NCI-H1930 (cell line): ENCODE measurements at regions not wholly inside any gene's neighbourhood (a gene's known extent, or its start where the extent isn't known, plus 50 kb on each side); places are given as distances from the start of the nearest gene placed in this dataset.

Source experiments
- DNase-seq, 2 experiments: peaks; one replicate each; lab custom pipeline; 2025; lab: John Stamatoyannopoulos, UW

DNA sequence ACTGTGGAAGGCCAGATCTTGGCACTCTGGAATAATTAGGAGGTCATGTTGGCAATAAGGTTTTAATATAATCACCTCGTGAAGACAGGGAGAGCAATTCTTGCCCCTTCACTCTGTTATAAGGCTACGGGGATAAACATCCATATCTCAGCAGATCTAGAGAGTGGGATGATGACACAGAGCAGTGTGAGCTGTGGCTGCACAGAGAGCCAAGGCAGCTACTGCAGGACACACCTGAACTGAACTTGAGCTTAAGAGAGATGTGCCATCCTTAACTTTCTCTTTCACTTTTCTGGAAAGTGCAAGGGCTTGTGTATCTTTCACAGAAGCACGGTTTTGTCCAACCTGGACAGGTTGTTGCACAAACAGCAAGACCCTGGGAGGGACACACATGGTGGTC, 174.7 kb downstream of the GATA3 start:
- DNase-seq, result no peak

DNA sequence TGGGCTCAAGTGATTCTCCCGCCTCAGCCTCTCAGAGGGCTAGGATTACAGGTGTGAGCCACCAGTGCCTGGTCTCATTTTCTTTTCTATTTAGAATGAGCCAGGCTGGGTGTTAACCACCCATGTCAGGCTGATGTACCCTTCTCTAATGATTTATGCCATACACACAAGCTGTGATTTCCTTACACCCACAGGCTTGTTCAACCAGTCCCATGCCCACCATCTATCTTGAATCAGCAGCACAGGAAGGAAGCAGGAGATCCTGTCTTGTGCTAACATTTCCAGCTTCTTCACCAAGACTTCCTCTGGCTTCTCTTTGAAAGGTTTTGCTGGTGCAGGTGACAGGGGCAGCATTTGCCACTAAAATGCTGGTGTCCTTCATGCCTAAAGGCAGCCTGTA, 176.4 kb downstream of the GATA3 start:
- DNase-seq, result no peak

DNA sequence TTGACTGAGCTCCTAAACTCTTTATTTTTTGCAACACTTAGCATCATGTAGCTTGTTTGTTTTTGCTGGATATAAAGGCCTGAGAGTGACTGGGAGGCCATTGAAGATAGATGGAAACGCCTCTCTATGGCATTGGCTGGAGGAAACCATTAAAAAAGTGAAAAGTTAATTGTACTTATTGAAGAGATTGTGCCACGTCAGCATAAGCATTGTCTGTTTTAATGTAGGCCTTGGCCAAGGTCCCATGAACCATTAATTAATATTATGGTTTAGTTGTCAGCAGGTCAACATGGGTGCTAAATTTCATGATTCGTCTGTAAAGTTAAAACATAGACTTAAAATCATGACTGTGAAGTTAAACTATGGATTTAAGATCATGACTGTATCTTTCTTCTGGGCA, 178.6 kb downstream of the GATA3 start:
- DNase-seq, result no peak

DNA sequence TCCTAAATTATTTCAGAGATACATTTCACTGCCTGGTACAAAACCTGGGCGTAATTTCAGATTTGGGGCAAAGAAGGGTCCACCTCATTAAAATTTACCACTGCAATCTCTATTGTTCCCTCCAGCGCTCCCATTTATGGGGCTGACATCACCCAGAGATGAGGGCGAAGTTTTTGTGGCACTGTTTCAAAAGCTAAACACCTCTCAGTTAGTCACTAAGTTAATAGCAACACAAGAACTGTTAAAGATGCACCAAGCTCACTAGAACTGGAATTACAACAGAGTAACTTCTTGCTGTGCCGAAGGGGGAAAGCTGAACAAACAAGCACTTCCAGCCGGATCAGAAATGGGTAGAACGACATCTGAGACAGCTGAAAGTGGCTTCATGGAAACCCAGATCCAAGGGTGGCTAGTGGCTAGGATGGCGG, 179.4 kb downstream of the GATA3 start:
- no peak for DNase-seq

DNA sequence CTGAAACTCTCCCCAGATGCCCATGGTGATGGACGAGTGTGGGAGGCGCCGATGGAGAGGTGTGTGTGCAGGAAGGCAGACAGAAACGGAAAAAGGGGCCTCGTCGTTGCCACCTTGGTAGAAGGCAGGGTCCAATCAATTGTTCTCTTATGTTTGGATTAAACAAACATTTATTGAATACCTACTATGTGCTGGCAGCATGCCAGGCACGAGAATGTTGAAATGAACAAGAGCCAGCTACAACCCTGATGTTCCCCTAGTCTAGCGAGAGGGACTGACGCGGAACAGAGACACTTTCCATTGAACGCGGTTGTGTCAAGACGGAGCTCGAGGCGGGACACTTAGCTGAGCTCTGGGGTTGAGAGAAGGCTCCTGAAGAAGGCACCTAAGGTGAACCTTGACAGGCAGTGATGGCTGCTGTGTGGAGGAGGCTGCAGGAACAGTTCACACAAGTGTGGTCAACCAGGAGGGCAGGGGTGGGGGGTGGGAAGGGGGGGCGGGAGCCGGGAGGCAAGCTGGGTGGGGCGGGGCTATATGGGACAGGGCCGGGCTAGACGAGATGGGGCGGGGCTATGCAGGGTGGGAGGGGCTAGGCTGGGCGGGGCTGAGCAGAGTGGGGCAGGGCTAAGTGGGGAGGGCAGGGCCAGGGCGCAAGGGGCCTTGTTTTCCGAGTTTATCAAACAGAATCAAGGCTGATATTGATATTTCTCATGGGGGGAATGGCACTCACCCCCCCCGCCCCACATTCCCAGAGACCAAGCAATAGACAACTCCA, 181.0 kb downstream of the GATA3 start:
- no peak for DNase-seq

DNA sequence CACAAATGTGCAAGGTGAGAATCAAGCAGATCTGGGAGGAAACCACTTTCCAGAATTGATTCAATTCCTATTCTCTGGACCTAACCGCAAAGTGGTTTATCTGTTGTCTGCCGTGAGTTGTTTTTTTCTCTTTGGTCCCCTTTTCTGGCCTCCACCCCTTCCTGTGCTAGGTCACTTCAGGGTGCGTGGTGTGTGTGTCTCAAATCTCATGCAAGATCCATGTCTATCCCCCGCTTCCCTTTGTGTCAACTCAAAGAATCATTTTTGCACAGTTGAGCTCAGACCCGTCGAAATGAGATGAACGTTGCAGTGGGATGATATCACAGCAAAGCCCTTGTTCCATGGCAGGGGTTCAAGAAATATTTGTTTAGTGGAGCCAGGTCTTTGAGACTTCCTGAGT, 184.5 kb downstream of the GATA3 start:
- DNase-seq, result no peak

DNA sequence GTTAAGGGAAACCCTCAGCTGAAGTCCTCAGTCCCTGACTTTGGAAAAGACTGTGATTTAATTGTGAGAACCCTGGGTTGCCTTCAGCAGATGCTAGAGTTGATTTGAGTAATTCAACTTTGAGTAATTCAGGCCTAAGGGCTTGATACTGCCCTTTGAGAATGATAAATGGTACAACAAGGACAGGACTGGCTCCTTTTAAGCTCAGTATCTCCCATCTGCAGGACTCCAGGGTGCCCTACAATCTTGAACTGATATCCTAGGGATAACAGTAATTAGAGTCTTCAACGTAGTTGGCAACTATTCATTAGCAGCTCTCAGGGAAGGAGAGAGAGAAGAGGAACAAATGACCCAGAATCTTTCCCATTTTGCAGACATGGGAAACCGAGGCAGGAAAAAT, 186.4 kb downstream of the GATA3 start:
- DNase-seq, result no peak

DNA sequence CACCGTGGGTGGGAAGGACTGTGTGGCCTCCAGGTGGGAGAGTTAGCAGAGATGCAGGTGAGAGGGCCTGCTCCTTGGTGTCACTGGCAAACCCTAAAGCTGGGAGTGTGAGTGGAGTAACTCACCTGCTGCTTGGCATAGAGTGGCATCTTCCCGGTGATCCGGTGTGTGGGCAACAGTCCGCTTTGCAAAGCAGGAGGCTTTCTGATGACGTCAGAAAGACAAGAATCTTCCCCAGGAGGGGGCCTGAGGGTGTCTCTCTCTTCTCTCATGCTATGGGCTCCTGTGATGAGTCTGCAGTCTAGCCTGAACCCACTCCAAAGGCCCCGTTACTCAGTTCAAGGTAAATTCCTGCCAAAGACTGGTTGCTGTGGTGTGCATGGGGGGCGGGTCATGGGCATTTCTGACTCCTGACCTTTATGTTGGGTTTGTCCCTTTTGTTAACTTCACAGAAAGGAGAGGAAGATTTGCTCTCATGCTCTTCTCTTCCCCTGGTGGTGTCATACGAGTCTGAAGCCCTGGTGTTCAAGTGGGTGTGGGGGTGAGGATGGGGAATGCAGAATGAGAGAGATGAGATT, 187.9 kb downstream of the GATA3 start:
- no peak for DNase-seq

DNA sequence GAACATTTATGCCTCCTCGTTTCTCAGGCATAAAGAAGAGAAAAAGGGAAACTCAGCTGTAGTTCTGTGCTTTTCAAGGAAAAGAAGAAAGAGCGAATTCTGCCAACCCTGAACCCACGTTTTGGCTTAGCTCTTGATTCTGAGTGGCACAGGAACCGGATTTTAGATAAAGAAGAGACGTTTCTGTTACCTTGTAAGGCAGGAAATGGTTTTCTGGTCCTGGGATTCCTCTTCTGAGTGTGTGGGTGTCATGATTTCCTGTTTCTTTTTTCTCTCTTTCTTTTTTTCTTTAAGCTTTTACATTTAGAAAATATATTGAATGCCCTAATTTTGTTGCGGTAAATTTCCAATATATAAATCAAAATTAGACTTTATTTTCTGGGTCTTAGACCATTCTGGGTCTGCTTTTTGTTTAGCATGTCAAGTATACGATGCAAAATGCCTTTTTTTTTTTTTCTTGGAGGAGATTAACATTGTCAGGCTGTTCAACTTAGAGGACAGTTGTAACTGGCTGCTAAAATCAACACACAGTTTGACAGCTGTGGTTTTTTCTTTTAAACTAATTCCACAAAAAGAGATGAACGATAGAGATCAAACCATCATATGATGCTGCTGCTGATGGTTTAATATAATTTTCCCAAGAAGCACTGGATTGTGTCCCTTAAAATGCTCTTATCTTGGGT, 190.8 kb downstream of the GATA3 start:
- no peak for DNase-seq

DNA sequence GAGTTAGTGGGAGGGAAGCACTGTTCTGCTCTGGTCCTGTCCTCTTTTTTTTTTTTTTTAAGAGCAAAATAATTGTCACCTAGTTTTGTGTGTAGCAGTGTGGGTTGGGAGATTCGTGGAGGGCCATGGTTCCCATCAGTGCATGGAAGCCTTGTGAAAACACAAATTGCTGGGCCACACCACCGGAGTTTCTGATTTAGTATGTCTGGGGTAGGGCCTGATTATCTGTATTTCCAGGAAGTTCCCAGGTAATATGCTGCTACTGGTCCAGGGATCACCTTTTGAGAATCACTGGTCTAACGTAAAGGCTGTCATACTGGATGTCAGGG, 191.3 kb downstream of the GATA3 start:
- no peak for DNase-seq

DNA sequence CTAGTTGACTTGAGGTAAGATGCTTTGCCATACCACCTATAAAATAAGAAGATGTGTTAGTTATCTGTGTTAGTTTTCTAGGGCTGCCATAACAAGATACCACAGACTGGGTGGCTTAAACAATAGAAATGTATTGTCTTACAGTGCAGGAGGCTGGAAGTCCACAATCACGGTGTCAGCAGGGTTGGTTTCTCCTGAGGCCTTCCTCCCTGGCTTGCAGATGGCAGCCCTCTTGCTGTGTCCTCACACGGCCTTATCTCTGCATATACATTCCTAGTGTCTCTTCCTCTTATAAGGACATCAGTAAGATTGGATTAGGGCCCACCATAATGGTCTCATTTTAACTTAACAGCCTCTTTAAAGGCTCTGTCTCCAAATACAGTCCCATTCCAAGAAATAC, 192.1 kb downstream of the GATA3 start:
- no peak for DNase-seq

DNA sequence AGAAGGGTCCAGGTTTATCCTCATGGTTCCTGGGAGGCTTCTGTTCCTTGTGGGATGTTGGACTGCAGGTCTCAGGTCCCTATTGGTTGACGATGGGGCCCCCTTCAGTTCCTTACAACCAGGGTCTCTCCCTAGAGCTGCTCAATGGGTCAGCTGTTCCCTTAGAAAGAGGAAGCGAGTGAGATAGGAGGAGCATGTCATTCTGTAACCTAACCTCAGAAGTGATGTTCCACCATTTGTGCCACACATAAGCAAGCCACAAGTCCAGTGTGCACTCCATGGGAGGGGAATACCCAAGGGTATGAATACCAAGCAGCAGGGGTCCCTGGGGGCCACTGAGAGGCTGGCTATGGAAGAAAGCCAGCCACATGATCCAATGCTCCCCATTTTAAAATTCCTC, 192.7 kb downstream of the GATA3 start:
- no peak for DNase-seq

DNA sequence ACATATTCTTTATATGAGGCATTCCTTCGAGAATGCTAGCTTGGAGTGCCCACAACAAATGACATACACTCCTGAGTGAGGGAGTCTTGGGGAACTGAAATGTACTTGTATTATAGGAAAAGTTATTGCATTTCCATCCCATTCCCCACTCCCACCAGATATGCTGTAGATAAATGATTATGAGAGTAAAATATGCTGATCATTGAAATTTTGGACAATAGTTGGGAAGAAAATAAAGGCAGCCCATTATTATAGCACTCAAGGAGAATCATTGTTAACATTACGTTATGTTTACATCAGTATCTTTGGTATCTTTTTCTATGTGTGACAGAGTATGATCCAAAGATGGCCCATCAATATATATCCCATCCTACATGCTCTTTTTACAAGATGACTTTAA, 194.4 kb downstream of the GATA3 start:
- DNase-seq, result no peak

DNA sequence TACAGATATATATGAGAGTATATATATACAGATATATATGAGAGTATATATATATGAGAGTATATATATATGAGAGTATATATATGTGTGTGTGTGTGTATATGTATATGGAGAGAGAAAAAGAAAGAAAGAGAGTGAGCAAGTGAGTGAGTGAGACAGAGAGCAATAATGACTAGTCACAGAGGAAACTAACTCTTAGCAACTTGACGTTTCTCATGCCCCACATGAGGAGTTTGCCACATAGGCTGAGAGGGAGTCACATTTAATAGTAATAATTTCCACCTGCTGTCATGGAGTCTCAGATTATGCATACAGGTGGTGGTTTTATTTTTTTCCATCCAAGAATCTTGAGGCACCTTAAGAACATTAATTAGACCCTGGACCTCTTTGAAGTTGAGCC, 199.9 kb downstream of the GATA3 start:
- DNase-seq, result no peak

DNA sequence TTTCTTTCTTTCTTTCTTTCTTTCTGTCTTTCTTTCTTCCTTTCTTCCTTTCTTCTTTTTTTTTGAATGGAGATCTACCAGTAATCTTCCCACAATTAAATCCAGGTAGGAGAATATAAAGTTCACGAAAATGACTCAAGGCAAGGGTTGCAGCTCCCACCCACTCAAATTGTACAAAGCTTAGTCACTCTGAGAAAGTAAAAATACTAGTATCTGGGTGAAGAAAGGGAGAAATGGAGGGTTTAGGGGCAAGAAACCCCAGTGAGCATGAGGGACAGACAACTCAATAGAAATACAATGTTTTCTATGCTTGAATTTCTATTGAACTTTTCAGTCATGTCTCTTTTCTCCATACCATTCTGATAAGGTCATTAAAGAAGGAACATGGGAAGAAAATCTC, 200.8 kb downstream of the GATA3 start:
- DNase-seq, result no peak

DNA sequence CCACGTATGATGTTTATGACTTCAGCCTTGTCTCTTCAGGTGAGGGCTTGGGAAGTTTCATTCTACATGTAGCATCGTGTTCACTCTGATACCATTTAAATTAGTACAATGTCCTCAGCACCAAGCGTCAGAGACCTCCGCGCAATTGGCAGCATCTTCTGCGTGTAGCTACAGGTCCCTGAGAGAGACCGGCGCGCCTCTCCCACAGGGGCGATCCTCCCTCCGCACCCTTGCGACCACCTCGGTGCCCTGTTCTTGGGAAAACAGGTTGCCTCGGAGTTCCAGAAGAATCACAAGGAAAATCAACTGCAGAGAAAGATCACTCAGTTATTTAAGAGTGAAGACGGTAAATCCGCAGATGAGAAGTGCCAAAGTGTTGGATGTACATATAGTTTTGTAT, 206.2 kb downstream of the GATA3 start:
- no peak for DNase-seq

DNA sequence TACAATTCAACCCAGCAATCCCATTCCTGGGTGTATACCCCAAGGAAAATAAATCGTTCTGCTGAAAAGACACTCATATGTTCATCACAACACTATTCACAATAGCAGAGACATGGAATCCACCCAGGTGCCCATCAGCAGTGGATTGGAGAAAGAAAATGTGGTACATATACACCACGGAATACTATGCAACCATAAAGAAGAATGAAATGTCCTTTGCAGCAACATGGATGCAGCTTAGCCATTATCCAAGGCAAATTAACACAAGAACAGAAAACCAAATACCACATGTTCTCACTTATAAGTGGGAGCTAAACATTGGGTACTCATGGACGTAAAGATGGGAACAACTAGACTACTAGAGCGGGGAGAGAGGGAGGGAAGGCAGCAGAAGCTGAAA, 207.8 kb downstream of the GATA3 start:
- no peak for DNase-seq

DNA sequence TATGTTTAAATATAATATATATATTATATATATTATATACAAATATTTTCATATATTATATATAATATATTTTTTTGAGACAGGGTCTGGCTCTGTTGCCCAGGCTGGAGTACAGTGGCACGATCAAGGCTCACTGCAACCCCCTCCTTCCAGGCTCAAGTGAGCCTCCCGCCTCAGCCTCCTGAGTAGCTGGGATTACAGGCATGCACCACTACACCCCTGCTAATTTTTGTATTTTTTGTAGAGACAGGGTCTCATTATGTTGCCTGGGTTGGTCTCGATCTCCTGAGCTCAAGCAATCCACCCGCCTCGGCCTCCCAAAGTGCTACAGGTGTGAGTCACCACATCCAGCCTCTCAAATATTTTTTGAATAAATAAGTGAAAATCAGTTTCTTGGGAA, 215.5 kb downstream of the GATA3 start:
- no peak for DNase-seq

DNA sequence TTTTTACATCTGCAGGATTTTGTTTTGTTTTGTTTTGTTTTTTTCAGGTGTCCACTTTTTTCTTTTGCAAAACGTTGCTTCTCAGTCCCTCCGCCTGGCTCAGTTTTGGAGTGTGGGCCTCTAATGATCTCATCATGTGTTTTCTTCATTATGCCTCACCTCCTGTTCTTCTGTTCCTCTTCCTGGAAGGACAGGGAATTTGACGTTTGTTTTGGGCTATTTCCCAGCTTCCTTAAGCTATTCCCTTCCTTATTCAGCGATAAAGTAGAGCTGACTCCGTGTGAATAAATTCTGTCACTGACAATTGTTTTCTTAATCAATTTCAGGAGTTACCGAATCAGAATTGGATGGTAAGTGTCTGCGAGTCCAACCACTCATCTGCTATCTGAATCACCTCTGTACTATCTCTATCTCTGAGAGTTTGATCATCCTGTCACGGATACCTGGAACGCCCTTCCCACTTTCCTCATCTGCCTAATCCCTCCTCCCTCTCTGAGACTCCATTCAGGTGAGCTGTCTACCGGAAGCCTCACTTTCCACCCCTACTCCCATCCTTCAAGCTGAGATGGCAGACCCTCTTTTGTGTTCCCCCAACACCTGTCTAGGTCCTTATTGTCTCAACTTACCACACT, 218.4 kb downstream of the GATA3 start:
- no peak for DNase-seq

DNA sequence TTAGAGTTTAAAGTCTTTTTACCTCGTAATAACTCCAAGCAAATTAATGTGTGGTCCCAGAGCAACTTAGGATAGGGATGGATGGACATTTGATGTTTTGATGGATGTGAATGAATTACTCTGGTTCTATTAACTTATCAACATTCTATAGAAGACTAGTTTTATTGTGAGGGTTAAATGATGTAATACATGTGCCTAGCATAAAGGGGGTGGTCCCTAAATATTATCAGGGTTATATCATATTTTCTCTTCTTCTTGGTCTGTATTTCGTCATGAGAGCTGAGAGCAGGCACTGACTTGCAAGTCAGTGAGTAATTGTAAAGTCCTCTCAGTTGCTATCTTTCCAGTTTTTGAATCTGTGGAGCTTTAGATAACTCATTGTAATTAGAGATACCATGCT, 219.3 kb downstream of the GATA3 start:
- no peak for DNase-seq

DNA sequence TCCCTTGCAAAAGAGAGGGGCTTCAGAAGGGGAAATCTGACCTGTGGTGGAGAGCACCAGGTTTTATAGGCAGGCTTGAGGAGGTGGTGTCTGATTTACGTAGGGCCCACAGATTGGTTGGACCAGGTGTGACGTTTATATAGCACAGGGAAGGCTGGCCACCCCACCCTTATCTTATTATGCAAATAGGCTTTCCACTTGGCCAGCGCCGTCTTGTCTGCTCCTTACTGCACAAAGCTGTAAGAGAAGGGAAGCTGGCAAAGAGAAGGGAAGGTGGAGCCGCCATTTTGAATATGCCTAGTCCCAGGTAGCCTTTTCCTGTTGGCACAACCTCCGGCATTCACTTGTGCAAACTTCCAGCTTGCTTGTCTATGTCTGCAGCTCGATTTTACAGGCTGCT, 221.4 kb downstream of the GATA3 start:
- no peak for DNase-seq

DNA sequence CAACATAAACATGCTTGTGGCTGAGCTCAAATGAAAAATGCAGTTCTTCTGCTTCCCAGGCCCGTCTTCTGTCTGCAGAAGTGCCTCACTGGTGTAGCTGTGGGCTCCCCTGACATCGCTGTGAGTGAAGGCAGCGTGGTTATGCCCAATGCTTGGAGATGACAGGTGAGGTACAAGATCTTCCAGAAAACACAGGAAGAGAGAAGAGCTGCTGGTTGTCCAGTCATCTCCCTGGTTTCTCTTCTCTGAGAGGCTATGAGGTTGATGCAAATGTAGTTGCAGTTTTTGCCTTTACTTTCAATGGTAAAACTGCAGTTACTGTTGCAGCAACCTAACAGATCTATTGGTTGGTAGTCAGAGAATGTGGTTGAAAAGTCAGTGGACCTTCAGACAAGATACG, 223.6 kb downstream of the GATA3 start:
- no peak for DNase-seq

DNA sequence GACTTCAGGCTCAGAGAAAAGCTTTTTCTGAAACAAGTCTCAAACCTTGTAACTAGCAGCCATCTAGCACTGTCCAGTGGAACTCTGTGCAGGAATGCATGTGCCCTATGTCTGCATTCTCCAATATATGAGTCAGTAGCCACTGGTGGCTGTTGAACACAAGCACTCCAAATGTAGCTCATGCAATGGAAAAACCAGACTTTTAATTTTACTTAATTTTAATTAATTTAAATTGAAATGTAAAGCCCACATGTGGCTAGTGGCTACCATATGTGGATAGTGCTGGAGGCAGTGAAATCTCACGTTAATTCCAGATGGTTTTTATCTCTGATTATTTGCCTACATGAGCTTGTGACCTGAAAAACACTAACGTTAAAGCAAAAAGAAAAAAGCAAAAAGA, 225.1 kb downstream of the GATA3 start:
- no peak for DNase-seq
